ENCODE measurements at regions not wholly inside any gene's neighbourhood (a gene's known extent, or its start where the extent isn't known, plus 50 kb on each side); places are given as distances from the start of the nearest gene placed in this dataset.

DNA sequence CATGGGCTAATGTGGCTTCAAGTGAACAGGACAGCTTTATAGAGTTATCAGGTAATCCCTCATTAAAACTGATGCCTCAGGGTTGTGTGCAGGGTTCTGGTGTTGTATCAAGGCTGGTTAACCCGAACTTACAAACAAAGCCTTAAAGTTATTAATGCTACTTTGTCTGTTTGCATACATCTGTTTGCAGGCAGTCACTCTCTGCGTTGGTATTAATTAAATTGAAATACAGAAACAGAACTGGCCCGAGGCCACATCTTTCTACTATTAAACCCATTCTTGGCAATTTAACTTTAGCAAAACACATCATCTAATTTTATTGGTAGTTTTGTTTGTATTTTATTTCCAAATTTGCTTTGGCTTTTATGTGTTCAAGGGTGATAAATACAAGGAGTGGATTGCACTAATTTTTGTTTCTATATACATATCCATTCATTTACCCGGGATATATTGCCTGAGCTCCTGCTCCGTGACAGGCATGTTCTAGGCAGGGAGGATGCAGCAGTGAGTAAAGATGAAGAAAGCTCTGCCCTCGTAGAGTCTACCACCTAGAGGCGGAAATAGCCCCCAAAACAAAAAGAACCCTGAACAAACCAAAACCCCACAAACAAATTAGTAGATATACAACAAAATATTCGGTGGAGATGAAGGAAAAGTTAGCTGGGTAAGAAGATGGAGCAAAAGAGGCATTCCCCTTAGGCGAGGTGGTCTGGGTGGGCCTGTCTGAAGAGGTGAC, 164.2 kb downstream of the MACROH2A1 start:
- DNase-seq = peak in 1 of 3 experiments; percentile 22

DNA sequence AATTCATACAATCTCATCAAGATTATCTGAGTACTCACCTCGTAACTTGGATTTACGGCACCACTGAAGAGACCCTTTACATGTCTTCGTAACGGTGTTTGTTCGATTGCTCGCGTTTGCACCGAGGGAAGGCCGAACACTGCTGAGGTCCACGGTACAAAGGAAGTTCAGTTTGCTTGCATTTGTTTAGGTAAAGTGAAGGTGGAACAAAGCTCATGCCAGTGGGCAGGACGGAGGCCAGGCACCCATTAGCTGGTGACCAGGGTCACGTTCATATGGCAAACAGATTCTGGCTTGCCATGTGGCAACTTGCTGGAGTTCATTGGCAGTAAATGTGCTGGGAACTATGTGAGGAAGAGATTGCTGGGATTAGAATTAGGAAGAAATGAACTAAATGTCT, 164.8 kb downstream of the MACROH2A1 start:
- no peak for DNase-seq

DNA sequence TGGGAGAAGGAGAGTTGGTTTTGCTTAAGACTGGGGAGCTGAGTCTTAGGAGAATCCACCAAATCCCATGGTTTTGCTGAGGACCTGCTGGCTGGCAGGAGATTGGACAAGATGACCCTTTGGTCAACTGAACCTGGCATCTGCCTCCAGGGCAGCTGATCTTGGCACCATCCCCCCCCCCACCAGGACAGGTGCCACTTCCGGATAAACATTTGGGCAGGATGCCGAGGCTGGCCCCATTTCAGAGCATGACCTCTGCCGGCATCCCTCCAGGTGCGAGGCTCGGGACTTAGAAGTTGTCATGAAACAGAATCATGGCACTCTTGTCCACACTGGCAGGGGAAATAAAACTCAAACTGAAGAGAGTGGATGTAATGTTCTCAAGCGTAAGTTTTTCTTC, 165.6 kb downstream of the MACROH2A1 start:
- DNase-seq = no peak

DNA sequence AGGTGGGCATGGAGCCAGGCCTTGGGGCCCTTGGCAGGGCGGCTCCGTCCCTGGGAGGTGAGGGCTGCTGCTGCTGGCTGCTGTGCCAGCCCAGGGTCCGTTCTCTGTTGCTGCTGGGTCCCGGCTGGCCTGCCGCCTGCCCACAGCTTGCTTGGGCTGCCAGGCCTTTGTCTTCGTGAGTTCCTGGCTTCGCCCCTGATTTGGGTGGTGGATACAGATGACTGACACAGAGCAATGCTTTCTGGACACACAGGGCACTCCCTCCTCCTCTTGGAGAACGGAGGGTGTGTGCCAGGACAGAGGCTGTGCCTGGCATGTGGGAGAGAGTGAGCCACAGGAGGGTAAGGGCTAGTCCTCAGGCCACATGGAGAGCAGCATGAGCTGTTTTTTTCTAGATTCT, 166.1 kb downstream of the MACROH2A1 start:
- no peak for DNase-seq

DNA sequence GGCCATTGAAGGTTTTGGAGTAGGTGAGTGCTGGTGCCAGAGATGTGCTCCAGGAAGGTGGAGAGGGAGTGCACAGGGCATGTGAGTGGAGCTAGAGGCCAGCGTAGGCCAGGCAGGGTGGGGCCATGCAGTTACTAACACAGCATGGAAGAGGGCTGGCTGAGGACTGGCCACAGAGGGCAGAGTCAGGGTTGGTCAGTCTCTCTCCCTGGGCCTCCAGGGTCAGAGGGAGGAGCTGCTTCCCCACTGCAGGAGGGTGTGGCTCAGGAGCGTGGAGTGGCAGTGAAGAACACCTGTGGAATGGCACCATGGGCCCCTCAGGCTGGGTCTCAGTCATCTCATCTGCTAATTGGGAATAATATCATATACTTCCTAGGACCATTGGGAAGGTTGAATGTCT, 167.7 kb downstream of the MACROH2A1 start:
- DNase-seq = no peak

DNA sequence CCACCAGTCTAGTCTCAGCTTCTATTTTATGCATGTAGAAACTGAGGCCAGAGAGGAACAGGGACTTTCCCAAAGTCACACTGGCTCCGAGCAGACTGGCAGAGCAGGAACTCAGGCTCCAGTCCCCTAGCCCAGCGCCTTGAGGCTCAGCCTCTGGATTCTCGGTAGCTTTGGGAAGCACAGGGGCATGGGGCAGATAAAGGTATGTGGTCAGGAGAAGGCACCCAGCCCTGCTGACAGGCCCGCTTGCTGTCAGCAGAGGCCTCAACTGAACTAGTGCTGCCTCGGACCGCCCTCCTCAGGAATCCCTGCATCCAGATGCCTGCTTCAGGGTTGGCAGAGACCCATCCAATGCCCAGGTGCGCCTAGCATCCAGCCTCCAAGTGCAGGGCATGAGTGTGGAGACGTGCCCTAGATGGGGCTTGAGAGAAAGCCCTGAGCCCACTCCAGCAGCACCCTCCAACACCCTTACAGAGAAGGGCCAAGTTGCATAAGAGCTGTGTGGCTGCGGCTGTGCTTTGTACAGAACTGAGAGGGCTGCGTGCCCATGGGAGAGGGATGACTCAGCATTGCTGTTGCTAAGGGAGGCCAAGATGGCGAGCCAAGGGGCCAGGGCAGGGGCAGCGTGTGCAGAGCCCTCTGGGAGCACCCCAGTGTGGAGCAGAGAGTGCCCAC, 168.6 kb downstream of the MACROH2A1 start:
- DNase-seq = no peak

DNA sequence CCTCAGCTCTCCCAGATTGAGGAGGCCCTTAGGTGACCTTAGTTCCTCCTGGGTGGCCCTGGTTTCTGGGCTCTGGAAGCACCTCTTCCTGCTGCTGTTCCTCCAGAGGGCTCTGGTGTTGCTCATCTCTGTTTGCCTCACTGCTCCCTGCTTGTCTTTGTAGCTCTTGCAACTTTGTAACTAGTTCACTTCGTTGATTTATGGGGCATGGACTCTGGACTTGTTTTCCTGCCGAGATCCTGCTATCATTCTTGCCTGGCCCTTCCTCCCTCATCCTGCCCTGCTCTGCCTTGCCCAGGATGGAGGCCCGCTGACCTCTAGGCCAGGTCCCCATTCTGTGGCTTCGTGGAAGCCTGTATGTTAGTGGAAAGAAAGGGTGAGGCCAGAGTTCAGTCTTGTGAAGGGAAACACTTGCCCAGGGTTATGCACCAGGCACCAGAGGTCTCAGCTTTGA, 169.3 kb downstream of the MACROH2A1 start:
- no peak for DNase-seq

DNA sequence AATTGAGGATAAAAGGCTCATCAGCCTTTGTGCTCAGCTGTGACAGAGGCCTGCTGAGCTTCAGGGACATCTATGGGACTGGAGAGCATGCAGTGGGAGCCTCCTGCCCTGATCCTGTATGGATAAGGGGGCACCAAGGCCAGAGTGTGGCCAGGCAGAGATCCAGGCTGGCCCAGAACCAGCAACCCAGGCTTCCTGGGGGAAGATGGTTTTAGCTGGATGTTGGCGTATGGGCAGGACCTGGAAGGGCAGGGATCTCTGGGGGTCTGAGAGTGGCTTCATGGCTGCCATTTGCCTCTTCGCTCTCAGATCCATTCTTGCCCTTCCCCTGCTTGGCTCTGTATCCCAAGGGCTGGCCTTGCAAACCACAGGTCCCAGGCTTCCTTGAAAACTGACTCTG, 169.9 kb downstream of the MACROH2A1 start:
- no peak for DNase-seq

DNA sequence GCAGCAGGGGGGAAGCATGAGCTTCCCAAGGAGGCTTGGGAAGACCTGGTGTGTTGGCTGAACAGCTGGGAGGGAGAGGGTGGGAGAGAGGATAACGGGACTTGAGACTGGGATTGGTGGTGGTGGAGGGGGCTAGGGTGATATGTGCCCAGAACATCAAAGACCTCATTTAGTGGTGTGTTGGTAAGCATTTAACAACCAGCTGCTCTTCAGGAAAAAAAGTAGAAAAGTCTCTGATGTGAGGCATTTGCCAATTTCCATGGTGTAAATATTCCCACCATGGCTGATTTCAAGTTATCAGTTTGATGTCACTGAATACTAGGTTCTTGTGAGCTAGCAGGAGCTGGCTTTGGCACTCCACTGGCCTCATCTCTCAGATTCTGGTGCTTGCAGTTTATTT, 170.8 kb downstream of the MACROH2A1 start:
- DNase-seq = no peak

DNA sequence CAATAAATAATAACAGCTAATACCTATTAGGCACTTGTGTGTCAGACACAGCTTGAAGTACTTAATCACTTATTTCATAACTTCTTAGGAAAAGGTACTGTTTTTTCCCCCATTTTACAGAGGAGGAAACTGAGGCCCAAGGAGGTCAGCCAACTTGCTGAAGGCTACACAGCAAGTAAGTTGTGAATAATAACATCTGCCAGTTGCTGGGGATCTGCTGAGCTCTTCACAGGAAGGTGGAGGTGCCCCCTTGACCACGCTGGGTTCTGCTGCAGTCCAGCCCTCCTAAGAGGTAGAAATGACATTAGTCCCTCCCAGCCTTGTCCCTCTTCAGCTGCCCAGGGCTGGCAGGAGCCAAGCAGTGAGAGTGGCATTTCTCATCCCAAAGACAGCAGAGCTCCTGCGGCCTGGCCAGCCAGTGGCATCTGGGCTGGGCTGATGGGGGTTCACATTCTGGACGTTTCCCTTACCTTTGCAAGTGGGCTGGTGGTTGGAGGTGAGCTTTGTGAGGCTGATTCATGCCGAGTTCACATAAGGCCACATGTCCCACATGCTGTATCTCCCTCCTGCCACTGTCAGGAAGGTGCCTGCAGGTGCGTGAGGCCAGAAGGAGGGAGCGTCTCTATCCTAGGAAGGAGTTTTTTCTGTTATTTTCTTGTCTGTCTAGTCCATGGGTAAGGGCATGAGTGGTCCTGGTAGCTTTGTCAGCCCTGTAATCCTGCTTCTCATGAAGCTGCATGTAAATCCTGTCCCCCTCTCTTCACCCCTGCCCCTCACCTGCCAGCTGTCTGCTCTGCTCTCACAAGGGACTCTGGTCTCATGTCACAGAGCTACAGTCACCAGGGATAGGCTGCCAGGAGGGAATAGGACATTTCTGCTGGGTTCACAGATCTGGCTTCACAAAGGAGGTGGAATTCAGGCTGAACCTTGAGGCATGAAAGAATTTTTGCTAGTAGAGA, 171.7 kb downstream of the MACROH2A1 start:
- DNase-seq = no peak

DNA sequence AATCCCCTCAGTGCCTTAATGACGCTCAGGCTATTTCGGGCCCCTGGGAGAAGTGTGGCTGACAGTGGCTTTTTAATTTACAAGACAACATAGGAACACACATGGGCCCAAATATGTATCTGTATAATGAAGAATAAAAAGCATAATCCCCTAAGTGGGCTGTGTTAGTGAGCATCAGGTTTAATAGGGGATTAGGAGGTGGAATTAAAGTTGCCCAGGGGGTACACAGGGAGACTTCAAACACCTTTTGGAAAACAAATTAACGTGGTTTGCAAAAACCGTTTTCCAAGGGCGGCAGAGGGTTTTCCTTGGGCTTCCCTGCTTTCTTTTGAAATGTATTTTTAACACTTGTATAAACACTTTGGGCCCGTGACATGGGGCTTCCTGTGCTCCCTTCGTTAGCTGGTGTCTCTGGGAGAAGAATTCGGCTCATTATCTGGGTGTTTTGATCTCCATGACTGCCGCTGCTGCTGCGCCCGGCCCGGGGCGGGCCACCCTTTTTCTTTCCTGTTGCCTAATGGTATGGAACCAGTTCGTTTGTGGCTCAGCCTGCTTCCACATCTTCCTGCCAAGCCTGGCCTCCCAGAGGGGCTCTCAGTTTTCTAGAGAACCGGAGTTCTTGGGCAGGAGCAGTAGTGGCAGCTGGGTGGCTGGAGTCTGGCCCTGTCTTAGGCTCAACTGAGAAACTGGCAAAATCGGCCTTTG, 173.0 kb downstream of the MACROH2A1 start:
- no peak for DNase-seq

DNA sequence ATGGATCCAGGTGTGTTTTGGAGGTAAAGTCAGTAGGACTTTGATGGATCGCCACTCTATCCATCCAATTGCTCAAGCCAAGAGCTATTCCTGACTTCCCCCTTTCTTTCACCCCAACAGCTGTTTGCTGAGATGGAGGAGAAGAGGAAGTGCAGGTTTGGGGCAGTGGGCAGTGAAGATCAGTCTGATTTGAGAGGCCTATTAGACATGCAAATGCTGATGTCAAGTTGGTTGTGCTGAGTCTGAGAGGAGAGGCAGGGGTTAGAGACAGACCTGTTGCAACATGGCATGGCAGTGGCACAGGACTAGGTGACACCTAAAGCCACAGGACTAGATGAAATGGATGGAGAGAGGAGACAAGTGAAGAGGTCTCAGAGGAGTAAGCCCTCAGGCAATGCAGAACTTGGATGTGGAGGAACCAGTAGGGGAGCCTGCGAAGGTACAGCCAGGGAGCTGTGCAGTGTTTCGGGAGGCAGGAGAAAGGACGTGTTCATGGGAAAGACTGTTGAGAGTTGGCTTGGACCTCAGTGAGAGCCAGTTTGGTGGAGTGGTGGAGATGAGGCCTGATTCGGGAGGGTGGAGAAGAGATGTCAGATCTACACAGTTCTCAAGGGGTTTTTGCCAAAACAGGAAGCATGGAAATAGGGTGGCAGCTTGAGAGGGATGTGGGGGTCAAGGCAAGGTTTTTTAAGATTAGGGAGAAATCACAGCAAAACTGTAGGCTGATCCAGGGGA, 175.0 kb downstream of the MACROH2A1 start:
- no peak for DNase-seq

DNA sequence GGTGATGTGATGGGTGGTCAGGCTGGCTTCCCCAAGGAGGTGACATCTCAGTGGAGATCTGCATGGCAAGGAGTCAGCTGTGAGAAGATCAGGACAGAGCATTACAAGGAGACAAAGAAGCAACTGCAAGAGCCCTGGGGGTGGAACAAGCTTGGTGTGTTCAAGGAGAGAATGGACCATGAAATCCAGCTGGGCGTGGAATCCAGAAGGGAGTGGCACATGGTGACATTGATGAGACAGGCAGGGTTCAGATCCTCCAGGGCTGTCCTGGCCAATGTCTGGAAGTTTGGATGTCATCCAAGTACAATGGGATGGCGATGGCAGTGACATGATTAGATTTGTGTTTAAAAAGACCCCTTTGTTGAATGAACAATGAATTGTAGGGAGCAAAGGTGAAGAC, 175.6 kb downstream of the MACROH2A1 start:
- DNase-seq = no peak

DNA sequence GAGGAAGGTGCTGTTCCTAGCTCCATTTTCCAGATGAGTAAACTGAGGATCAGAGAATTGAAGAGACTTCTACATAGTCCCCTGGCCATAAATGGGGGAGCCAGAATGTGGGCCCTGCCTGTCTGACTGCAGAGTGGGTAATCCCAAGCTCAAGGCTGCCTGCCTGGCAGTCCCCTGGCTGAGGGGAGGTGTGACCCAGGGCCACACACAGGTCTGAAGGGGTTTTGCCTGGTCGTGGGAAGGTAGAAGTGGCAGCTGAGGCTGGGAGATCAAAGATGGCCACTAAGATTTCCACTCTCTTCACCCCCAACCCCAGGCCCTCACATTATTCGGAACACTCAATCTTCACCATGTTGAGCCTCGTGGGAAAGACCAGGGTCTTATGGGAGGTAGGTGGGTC, 176.3 kb downstream of the MACROH2A1 start:
- DNase-seq = no peak

DNA sequence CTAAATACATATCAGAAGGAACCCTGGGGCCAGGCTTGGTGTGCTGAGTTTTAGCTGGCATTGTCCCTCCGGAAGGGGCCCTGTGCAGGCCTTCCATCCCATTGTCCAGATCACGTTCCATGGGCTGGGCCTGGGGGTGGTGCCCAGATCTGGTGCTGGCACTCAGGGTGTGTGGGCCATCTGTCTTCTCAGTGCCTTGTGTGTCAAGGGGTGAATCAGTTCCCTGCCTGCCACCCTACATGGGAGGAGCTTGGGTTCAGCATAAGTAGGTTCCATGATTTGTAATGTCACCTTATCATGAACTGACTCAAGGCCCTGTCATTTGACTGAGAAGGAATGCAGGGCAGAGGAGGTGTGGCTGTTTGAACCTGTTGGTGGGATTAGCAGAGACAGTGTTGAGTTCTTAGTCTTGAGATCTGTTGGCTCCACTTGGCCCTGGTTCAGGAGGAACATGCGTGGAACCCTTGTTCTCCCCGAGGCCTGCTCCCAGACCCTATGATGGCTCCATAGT, 176.8 kb downstream of the MACROH2A1 start:
- no peak for DNase-seq

DNA sequence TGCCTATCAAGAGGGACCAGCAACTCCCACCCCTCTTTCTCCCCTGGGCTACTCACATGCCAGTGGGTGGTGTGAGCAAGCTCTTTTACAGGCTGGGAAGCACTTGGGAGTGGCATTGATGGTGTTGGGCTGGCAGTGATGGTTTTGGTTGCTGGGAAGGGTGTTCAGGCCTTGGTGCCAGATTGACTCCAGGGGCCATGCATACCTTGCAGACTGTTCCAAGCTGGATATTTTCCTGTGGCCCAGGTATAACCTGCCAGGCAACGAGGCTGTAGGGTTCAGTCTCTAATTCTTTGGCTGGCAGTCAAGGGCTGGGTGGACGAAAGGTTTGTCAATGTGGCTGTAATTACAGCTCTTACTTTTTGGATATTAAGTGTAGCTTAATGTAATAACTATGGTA, 177.3 kb downstream of the MACROH2A1 start:
- no peak for DNase-seq

DNA sequence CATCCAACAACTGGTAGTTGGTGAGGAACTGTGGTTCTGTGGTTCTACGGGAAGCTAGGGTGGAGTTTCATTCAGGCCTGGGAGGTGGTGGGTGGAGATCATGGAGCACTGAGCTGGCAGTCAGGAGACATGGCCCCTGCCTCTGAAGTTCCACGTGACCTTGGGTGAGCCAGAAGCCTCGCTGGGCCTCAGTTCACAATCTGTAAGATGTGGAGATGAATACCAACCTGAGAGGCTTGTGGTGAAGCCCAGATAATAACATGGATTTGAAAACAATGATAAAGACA, 177.9 kb downstream of the MACROH2A1 start:
- no peak for DNase-seq

DNA sequence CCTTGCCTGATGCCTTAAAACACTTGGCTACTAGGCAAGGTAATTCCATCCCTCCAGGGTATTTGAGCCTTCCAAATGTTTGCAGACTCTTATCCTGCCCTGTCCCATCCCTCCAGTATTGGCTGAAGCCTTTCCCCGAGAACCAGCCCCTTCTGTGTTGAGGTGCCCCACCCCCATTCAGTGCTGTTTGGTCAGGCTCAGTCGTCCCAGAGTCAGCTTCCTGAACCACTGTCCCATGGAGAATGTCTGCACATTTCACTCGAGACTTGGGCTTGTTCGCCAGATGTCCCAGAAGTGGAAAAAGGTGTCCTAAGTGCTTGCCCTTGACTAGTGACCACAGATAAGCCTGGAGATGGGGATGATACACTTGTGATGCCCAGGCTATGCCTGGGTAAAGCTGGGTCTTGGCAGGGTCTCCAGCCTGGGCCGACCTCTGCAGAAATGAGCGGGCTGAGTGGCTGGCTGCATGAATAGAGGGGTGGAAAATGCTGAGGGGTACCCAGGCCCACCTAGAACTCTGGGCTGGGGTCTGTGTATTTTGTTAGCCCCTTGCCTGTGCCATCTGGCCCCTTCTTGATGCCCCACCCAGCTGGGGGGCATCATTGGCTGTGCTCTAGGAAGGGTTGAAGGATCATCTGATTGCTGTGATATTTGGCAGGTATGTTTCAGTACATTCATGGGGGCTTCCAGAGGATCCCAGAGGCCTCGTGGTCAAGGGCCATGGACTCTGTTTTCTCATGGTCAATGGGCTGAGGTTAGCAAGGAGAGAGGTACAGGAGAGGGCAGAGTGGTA, 178.4 kb downstream of the MACROH2A1 start:
- DNase-seq = no peak

DNA sequence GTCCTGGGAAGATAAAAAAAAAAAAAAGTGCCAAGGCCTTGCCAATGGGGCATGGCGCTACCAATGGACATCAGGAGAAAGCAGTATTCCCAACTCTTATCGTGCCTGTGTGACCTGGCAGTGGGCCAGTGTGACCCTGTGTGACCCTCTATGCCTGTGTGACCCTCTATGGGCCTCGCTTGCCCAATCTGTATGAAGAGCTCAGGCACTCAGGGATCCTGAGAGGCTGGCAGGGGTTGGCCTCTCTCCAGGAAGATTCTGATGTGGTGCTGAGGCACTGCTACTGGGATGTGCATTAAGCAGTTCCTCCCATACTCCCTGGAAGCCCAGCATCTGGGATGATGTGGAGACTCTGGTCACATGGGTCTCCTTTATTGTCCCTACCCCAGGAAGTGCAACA, 179.2 kb downstream of the MACROH2A1 start:
- DNase-seq = no peak

DNA sequence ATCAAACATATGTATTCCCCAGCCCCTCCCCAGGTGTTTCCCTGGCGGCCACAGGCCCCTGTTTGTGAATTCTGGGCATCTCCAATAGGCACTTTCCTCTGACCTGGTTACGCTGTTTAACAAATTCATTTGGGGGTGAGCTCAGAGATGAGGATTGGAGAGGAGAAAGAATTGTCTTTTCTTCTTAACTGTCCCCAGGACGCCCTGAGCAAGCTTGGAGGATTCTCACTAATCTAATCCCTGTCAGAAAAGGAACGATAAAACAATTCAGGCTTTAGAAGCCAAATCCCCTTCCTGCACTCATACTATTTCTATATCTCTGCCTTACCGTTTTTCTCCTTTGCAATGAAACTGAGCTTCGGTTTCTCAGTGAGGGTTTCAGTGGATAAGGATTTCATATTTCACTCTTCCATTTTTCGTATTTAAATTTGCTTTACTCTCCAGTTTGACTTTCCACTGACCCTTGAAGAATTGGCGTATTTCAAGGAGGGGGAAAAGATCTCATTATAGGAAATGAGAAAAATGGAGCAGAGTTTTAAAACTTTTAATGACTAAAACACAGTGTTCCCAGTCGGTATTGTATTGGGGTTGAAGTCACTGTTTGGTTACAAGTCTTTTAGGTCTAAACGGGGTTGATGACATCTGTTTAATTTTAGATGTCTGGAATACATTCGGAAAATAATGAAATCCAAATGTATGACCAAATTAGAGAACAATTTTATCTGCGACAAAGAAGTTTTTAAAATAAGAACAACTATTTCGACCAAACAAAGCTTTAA, 180.1 kb downstream of the MACROH2A1 start:
- DNase-seq = no peak

DNA sequence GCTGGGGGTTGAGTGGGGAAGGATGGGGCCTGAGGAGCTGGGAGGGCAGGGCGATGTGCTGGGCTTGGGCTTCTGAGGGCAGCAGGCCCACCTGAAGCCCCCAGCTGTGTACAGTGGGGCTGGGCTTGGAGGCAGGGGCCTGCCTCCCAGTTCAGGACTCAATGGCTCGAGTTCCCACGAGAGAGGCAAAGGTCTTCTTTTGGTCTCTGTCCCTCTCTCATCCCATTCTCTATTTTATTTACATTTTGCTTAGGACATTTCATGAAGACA, 180.6 kb downstream of the MACROH2A1 start:
- no peak for DNase-seq
